C4-2B (cell line): ENCODE measurements at regions not wholly inside any gene's neighbourhood (a gene's known extent, or its start where the extent isn't known, plus 50 kb on each side); places are given as distances from the start of the nearest gene placed in this dataset.

Source experiments
- H3K27ac ChIP-seq: fragments of 450-650 bp; 2 replicates; pipeline ENCODE4 v1.5.1; 2017
- ZFX ChIP-seq: fragments of 450-650 bp; IDR thresholded peaks from 2 replicates; pipeline ENCODE4 v1.6.1; 2017
- TF ChIP-seq, protein P1 (sequence below): fragments of 450-650 bp; conservative IDR thresholded peaks from 2 replicates; pipeline ENCODE4 v1.5.1; 2017; ENCODE audit warnings: mild to moderate bottlenecking

DNA sequence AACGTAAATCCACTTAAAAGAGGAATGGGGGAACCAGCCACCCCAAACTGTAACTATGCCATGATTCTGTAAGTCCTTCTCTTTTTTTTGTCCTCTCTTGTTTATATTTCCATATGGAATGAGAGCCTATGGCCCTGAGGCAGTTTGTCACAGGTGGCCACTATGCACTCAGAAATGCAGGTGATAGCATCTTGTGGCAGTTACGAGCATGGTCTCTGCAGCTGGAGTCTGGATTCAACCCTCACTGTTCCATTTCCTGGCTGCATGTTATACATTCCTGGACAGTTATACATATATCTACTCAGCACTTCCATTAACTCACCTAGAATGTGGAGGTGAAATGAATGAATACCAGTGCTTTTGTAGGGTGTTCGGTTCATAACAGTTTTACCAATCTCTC is 291.5 kb upstream of the FANCL start:
- H3K27ac ChIP-seq: no peak overlapping the region
- TF ChIP-seq ZFX: no peak
- TF ChIP-seq, protein P1, sequence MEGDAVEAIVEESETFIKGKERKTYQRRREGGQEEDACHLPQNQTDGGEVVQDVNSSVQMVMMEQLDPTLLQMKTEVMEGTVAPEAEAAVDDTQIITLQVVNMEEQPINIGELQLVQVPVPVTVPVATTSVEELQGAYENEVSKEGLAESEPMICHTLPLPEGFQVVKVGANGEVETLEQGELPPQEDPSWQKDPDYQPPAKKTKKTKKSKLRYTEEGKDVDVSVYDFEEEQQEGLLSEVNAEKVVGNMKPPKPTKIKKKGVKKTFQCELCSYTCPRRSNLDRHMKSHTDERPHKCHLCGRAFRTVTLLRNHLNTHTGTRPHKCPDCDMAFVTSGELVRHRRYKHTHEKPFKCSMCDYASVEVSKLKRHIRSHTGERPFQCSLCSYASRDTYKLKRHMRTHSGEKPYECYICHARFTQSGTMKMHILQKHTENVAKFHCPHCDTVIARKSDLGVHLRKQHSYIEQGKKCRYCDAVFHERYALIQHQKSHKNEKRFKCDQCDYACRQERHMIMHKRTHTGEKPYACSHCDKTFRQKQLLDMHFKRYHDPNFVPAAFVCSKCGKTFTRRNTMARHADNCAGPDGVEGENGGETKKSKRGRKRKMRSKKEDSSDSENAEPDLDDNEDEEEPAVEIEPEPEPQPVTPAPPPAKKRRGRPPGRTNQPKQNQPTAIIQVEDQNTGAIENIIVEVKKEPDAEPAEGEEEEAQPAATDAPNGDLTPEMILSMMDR: no peak

DNA sequence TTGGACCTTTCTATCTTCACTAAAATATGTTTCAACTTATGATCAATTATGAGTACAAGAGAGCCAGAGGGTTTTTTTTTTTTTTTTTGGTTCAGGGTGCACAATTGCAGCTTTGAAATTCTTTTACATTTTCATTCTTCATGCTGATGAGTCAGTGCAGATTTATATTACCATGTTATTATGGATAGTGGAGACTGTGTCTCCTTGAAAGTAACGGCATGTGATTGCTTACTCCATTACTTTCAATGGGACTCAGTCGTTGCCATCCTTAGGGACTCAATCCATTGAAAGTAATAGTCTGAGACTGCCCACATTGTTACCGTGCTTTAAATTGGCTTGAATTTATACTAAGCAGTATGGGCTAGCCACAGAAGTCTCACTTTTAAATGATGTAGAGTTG is 286.5 kb upstream of the FANCL start:
- no peak for TF ChIP-seq ZFX
- TF ChIP-seq, protein P1: no peak
- H3K27ac ChIP-seq: no peak overlapping the region

DNA sequence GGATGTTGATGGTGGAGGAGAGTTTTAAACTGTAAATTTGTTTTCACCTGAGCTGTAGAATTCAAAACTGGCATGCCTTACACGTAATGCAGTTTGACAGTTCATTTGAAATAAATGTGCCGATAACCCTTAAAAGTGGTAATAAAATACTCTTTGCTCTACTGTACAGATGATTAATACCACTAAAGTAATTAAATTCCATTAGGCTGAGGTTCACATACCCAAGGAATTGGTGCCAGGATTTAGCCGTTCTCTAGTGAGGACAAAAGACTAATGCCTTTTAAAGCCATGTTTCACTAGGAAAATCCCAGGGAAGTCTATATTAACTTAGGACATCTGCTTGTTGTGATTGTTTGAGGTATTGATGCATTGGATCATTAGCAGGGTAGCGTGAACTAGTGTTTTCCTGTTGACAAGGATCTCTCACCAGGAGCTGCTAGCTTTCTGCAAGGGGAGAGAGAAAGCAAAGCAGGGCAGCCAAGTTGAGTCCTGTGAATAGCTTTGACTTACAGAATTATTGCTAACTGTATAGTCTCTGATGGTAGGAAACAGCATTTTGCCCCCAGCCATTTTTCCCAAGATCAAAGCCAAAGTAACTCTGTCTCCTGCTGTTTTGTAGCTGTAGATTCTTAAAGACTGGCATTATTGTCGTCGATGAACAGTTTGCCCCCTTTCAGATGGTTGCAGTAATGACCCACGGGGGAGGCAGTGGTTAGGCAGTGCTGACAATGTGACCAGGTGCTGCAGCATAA is 280.9 kb upstream of the FANCL start:
- TF ChIP-seq ZFX: no peak
- TF ChIP-seq, protein P1: no peak
- no peak overlapping the region for H3K27ac ChIP-seq

DNA sequence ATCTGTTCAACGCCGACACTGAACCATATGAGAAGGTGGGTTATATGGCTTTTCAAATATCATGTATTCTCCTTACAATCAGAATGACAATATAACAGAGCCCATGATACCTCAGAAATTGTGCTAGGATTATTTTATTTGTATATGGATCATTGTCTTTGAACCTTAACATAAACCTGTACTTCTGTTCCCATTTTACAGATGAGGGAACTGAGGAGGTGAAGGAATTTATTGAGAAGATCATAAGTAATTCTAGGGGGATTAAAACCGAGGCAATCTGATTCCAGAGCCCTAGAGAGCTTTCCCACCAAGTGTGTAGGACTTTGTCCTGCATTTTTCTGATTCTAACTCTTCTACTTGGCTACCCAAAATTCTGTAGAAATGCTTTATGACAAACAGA is 279.8 kb upstream of the FANCL start:
- TF ChIP-seq, protein P1: no peak
- no peak for TF ChIP-seq ZFX
- no peak overlapping the region for H3K27ac ChIP-seq

DNA sequence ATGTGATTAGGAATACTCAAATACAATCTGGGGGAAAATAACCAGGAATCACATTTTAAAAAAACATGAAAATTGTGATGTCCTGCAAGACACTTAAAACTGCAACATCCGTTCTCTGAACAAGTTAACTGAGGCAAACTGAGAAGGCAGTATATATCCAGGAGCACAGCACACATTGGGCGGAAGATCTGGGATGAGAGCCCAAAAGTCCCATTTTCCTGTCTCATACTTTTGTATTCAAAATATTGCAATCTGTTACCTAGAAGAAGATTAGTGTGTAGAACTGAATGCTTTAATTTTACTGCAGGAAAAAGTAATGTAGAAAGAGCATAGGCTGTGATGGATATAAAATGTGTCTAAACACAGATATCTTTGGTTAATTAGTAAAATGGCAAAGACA is 276.8 kb upstream of the FANCL start:
- H3K27ac ChIP-seq: no peak overlapping the region
- no peak for TF ChIP-seq ZFX
- TF ChIP-seq, protein P1: no peak

DNA sequence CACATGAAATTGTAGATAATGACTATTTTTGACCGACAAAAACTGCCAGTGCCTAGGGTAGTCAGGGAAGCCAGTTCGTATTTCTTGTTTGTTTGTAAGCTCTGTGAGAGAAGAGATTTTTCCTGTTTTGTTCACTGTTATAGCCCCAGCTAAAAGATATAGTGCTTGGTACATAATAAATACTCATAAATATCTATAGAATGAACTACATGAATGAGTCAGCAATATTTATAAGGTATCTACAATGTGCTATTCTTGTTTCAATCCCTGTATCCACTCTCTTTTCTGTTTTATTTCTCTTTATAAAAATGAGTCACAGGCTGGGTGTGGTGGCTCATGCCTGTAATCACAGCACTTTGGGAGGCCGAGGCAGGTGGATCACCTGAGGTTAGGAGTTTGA is 275.6 kb upstream of the FANCL start:
- no peak overlapping the region for H3K27ac ChIP-seq
- TF ChIP-seq, protein P1: no peak
- no peak for TF ChIP-seq ZFX

DNA sequence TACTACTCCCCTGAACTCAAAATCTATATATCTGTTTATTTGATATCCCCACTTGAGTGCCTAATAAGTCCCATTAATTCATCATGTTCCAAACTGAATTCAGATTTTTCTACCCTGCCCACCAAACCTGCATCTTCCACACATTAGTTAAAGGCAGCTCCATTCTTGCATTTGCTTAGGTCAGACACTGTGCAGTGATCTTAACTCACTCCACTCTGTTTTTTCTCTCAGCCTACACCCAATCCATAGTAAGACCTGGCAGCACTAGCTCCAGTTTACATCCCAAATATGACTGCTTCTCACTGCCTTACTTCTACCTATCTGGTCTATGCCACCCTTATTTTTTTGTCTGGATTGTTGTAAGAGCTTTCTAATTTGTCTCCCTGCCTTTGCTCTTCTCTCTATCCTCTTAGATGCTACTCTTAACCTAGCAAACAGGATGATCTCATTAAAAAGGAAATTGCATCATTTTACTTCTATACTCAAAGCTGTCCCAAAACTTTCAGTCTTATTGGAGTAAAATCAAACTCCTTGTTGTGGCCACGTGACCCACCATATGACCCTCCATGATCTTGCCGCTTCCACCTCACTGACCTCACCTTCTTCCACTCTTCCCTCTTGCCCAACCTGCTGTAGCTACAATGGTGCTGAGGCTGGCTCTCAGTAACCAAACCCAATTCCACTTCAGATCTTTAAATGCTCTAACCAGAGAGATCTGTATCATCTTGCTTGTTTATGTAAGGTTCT is 274.9 kb upstream of the FANCL start:
- H3K27ac ChIP-seq: no peak overlapping the region
- no peak for TF ChIP-seq ZFX
- TF ChIP-seq, protein P1: no peak
